ENCODE measurements at regions not wholly inside any gene's neighbourhood (a gene's known extent, or its start where the extent isn't known, plus 50 kb on each side); places are given as distances from the start of the nearest gene placed in this dataset.
A peak's percentile ranks its signal among the peaks of the same experiment; 100 is the strongest.

- no peak for TF ChIP-seq CTCF (conservative IDR thresholded peaks at IDR 0.05)
Measured at GRCh38 chr6:26215585-26216358, 128.5 kb downstream of the HFE start.

GRCh38 chr6:26216359-26216885 is 129.2 kb downstream of the HFE start:
- H3K27ac ChIP-seq: peak overlapping the region; percentile 93
- no peak for TF ChIP-seq CTCF (conservative IDR thresholded peaks at IDR 0.05)

More at GRCh38 chr6:26215585-26216358, 128.5 kb downstream of the HFE start:
- H3K27ac ChIP-seq: peak overlapping the region; percentile 93

GRCh38 chr6:26216886-26217713 is 129.9 kb downstream of the HFE start:
- TF ChIP-seq CTCF (conservative IDR thresholded peaks at IDR 0.05): peak; percentile 61
- peak overlapping the region; percentile 93 for H3K27ac ChIP-seq

- no peak for TF ChIP-seq CTCF (conservative IDR thresholded peaks at IDR 0.05)
- peak overlapping the region; percentile 93 for H3K27ac ChIP-seq
Measured at GRCh38 chr6:26217714-26218075, 130.5 kb downstream of the HFE start.

- TF ChIP-seq CTCF (conservative IDR thresholded peaks at IDR 0.05): no peak
- peak overlapping the region; percentile 93; the same call in 1 of the 2 replicates for H3K27ac ChIP-seq
Measured at GRCh38 chr6:26218824-26219223, 131.6 kb downstream of the HFE start.

GRCh38 chr6:26220145-26220970 is 133.1 kb downstream of the HFE start:
- no peak for TF ChIP-seq CTCF (conservative IDR thresholded peaks at IDR 0.05)
- H3K27ac ChIP-seq: no peak overlapping the region

Measured in VCaP (cell line).